Heart left ventricle (tissue), 16 donors: ENCODE measurements at regions not wholly inside any gene's neighbourhood (a gene's known extent, or its start where the extent isn't known, plus 50 kb on each side); places are given as distances from the start of the nearest gene placed in this dataset.

Experiments used
- ATAC-seq, 4 donors: fragments of 200-7000 bp; cut with Tn5 transposase; one replicate each; pipeline ENCODE4 v1.9.1; 2020 to 2022; ENCODE audit warnings: moderate library complexity in 4 of 4, mild to moderate bottlenecking in 3 of 4, moderate number of reproducible peaks in 1 of 4
- DNase-seq, 5 donors: peaks; one replicate each; pipeline ENCODE4 v3.0.0-alpha.2; 2020
- H3K27ac ChIP-seq, 12 donors: fragments of 200-600 bp; sonication (generic) in 4 of 12; one replicate each; pipeline versions ENCODE4 v1.5.0 to v1.8.0; 2016 to 2022; ENCODE audit warnings: mild to moderate bottlenecking in 2 of 12
- H3K27me3 ChIP-seq, 9 donors: fragments of 200-600 bp; sonication (generic) in 2 of 9; one replicate each; pipeline versions ENCODE4 v1.5.1 to v1.8.0; 2016 to 2022; ENCODE audit warnings: mild to moderate bottlenecking in 3 of 9
- H3K36me3 ChIP-seq, 9 donors: fragments of 200-600 bp; sonication (generic) in 2 of 9; one replicate each; pipeline versions ENCODE4 v1.5.0 to v1.8.0; 2018 to 2022; ENCODE audit warnings: mild to moderate bottlenecking in 2 of 9
- H3K4me1 ChIP-seq, 12 donors: fragments of 200-600 bp; sonication (generic) in 4 of 12; one replicate each; pipeline versions ENCODE4 v1.5.0 to v1.8.0; 2016 to 2022; ENCODE audit warnings: mild to moderate bottlenecking in 3 of 12
- H3K4me3 ChIP-seq, 12 donors: fragments of 200-600 bp; sonication (generic) in 4 of 12; one replicate each; pipeline versions ENCODE4 v1.5.0 to v1.8.0; 2017 to 2022; ENCODE audit warnings: mild to moderate bottlenecking in 9 of 12, moderate library complexity in 4 of 12
- H3K9me3 ChIP-seq, 12 donors: fragments of 200-600 bp; sonication (generic) in 4 of 12; one replicate each; pipeline versions ENCODE4 v1.5.0 to v1.8.0; 2016 to 2022; ENCODE audit warnings: mild to moderate bottlenecking in 1 of 12
- POLR2A ChIP-seq, 2 donors: fragments of 450-650 bp; IDR thresholded peaks; one replicate each; pipeline ENCODE4 v1.6.1; 2017; ENCODE audit warnings: antibody characterized with exemption in 2 of 2, mild to moderate bottlenecking in 2 of 2, moderate library complexity in 2 of 2
- WGBS, 4 donors: extraction: QIAGEN DNeasy Blood & Tissue Kit in 2 of 4; methylation state at CpG; one replicate each; pipeline versions ENCODE4 v1.1.5 to v1.1.7; 2013 to 2018; 5-methylcytosine and 5-hydroxymethylcytosine counted together
- intact Hi-C, 10 donors: fragments of 100-400 bp; cut with DNase I; formaldehyde crosslinking; loops; one replicate each; pipeline versions ENCODE4 v1.11.1 to v1.14.2; 2022
- TF ChIP-seq, protein P1 (sequence below), 12 donors: fragments of 200-600 bp; sonication (generic) in 4 of 12; IDR thresholded peaks; one replicate each; pipeline versions ENCODE4 v1.5.0 to v1.8.0; 2018 to 2022; ENCODE audit warnings: antibody characterized with exemption in 12 of 12, mild to moderate bottlenecking in 5 of 12
- donor health status: ischemic (EF 13 %, LVEDD 7.1; RV severe dilation, severe dysfunction).
- donor health status: healthy with polysubstance abuse.
- donor health status: DM: no; HTN: yes; CAD: no.
- donor health status: DM: no; HTN: no; CAD: no.
- donor health status: ischemic (EF 25% LVEDD 6.9; RV normal size, moderate dysfunction).
- donor health status: ischemic (EF 25% LVEDD 5.7; RV mildly dilated, moderate dysfunction).
- donor health status: healthy.
- donor health status: DM: yes; HTN: yes; CAD: no.
- donor health status: ischemic (EF 35%, LVEDD 5.7; RV mildly dilated, moderate dysfunction).
- donor health status: nonischemic (EF 11% LVEDD 7.7; RV severe dilation, severe dysfunction).
- donor health status: DM: yes; HTN: yes; CAD: no.
- donor health status: PGD.
- donor health status: ischemic (EF 29% LVEDD 5.4; RV normal size, mild dysfunction).
- donor health status: nonischemic (EF 23%, LVEDD 6.1; RV moderate dilation, normal function).

DNA sequence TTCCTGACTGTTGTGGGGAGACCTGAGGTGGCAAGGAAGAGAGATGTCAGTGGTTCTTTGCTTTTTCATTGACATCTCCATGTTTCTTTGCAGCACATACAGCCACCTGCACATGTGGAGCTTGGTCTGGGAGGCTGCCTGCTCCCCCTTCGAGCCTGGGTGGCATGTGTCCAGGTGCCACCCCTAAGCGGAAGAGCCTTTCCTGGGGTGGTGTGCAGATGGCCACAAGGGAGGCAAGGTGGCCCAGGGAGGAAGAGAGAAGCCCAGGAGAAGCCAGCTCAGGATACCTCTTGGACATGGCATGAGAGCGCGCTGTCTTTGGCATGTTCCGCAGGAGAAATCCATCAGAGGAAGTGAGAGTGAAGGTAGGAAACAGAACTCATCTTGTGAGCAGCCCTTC, 105.9 kb upstream of the NPTX2 start:
- 90 to 95% (median 92%) methylated on average over 5 of the region's 5 CpGs for WGBS, 4 donors
- ATAC-seq (no peak), DNase-seq (no peak)
- Histone ChIP-seq H3K27me3 (peaks cover 0 to 4% (median 0%) of the 10 kb centered on the region in 9 donors), H3K9me3 (peaks cover 0 to 9% (median 0%) of the 10 kb centered on the region in 12 donors), H3K4me1 (no peaks in the 10 kb centered on the region), H3K4me3 (no peak overlapping the region), H3K36me3 (no peaks in the 10 kb centered on the region), H3K27ac (no peak overlapping the region)
- intact Hi-C loops, result loop anchor here in 1 of 10 donors (10.0 kb wide), 1 partner anchor 436 kb away; no protein-coding TSS in a partner anchor
- TF ChIP-seq, protein P1, sequence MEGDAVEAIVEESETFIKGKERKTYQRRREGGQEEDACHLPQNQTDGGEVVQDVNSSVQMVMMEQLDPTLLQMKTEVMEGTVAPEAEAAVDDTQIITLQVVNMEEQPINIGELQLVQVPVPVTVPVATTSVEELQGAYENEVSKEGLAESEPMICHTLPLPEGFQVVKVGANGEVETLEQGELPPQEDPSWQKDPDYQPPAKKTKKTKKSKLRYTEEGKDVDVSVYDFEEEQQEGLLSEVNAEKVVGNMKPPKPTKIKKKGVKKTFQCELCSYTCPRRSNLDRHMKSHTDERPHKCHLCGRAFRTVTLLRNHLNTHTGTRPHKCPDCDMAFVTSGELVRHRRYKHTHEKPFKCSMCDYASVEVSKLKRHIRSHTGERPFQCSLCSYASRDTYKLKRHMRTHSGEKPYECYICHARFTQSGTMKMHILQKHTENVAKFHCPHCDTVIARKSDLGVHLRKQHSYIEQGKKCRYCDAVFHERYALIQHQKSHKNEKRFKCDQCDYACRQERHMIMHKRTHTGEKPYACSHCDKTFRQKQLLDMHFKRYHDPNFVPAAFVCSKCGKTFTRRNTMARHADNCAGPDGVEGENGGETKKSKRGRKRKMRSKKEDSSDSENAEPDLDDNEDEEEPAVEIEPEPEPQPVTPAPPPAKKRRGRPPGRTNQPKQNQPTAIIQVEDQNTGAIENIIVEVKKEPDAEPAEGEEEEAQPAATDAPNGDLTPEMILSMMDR (IDR thresholded peaks at IDR 0.05), result no peak
- no peak for TF ChIP-seq POLR2A (IDR thresholded peaks at IDR 0.05)

DNA sequence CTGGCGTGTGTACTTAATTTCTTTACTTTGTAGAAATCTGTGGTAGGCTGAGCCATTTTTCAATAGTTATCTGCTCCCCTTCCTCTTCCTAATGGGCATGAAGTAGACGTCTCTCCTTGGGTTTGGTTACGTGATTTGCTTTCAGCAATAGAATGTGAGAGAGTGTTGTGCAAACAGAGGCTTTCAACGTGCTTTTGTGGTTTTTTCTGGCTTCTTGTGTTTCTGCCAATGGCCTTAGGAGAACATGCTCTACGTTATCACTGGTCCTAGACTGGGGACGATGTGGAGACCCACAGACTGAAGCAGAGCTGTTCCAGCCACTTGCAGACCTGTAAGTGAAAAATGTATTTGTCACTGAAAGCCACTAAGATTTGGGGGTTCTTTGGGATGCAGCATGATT, 107.2 kb upstream of the NPTX2 start:
- TF ChIP-seq, protein P1 (IDR thresholded peaks at IDR 0.05), result no peak
- no peak for TF ChIP-seq POLR2A (IDR thresholded peaks at IDR 0.05)
- DNase-seq, result no peak
- intact Hi-C loops, result loop anchor here in 1 of 10 donors (10.0 kb wide), 1 partner anchor 435 kb away; no protein-coding TSS in a partner anchor
- H3K9me3 ChIP-seq, result peaks cover 0 to 9% (median 0%) of the 10 kb centered on the region in 12 donors
- peaks cover 0 to 4% (median 0%) of the 10 kb centered on the region in 9 donors for H3K27me3 ChIP-seq
- H3K36me3 ChIP-seq, result no peaks in the 10 kb centered on the region
- H3K4me3 ChIP-seq, result no peak overlapping the region
- H3K27ac ChIP-seq, result no peak overlapping the region
- ATAC-seq, result no peak
- H3K4me1 ChIP-seq, result no peaks in the 10 kb centered on the region
- 63 to 68% (median 67%) methylated on average over 6 of the region's 6 CpGs for WGBS, 4 donors

DNA sequence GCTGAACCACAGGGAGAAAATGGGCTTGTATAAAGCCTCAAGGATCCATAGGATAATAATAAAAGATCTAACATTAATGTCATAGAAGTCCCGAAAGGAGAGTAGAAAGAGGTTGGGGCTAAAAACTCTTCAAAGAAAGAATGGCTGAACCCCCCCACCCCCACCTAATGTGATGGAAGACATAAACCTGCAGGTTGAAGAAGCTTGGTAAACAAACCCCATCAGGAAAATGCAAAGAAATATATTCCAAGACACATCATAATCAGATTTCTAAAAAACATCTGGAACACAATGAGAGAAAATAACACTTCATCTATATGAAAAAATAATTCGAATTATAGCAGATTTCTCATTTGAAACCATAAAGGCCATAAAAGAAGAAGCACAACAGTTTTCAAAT, 105.6 kb upstream of the BAIAP2L1 start:
- Histone ChIP-seq H3K4me1 (no peaks in the 10 kb centered on the region), H3K27me3 (peaks cover 0 to 27% (median 0%) of the 10 kb centered on the region in 9 donors), H3K36me3 (no peaks in the 10 kb centered on the region), H3K4me3 (no peak overlapping the region), H3K27ac (no peak overlapping the region), H3K9me3 (peaks cover 0 to 9% (median 0%) of the 10 kb centered on the region in 12 donors)
- TF ChIP-seq, protein P1 (IDR thresholded peaks at IDR 0.05), result no peak
- TF ChIP-seq POLR2A (IDR thresholded peaks at IDR 0.05), result no peak
- WGBS, 4 donors, result 76 to 86% (median 78%) methylated on average over 2 of the region's 2 CpGs
- ATAC-seq (no peak), DNase-seq (no peak)
- intact Hi-C loops, result no loop called here

- WGBS, 4 donors, result 37 to 60% (median 56%) methylated on average over 4 to 6 of the region's 6 CpGs
- Histone ChIP-seq H3K36me3 (no peaks in the 10 kb centered on the region), H3K9me3 (peaks cover 0 to 21% (median 11%) of the 10 kb centered on the region in 12 donors), H3K4me1 (no peaks in the 10 kb centered on the region), H3K4me3 (no peak overlapping the region), H3K27me3 (peaks cover 0 to 27% (median 0%) of the 10 kb centered on the region in 9 donors), H3K27ac (no peak overlapping the region)
- intact Hi-C loops, result no loop called here
- ATAC-seq (no peak), DNase-seq (no peak)
- no peak for TF ChIP-seq POLR2A (IDR thresholded peaks at IDR 0.05)
- TF ChIP-seq, protein P1 (IDR thresholded peaks at IDR 0.05), result no peak
These were observed 99.9 kb upstream of the BAIAP2L1 start for GRCh38 chr7:98500764-98501163.
